Daoy (cell line): ENCODE measurements at regions not wholly inside any gene's neighbourhood (a gene's known extent, or its start where the extent isn't known, plus 50 kb on each side); places are given as distances from the start of the nearest gene placed in this dataset.

Experiments
- DNase-seq: peaks from one replicate; pipeline ENCODE4 v3.0.0-alpha.2; 2015; ENCODE audit warnings: low read depth

GRCh38 chr17:12523244-12523643 lies 142.4 kb upstream of the MYOCD start:
- no peak for DNase-seq

DNA sequence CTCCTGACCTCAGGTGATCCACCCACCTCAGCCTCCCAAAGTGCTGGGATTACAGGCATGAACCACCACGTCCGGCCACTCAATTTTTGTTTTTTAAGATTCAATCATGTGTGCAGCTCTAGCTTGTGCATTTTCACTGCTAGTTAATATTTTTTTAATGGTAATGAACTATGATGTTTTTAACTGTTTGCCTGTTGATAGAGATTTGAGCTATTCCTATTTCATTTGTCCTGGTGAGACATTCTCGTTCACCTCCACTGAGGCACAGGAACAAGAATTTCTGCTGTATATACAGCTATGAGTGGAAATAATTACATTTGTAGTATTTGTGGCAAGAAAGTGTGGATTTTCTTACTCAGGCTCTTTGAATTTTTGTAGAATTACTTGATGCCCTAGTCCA lies 137.7 kb upstream of the MYOCD start:
- DNase-seq, result no peak

GRCh38 chr17:12530161-12530560 lies 135.5 kb upstream of the MYOCD start:
- DNase-seq, result no peak

DNA sequence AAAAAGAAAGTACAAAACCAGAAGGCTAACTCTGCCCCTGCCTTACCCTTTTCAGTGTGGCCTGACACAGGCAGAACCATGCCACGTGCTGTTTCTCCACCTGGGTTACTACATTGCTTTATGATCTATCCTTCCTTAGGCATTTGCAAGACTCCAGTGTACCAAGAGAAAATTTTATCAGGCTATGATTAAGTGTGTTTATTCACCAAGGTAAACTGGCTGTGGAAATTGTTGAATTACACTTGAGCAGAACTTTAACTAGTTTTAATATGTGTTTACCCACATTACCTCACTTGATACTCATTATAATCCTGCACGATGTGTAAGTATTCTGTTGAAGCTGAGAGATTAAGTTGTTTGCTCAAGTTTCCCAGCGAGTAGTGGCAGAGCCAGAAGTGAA lies 129.7 kb upstream of the MYOCD start:
- DNase-seq, result no peak

DNA sequence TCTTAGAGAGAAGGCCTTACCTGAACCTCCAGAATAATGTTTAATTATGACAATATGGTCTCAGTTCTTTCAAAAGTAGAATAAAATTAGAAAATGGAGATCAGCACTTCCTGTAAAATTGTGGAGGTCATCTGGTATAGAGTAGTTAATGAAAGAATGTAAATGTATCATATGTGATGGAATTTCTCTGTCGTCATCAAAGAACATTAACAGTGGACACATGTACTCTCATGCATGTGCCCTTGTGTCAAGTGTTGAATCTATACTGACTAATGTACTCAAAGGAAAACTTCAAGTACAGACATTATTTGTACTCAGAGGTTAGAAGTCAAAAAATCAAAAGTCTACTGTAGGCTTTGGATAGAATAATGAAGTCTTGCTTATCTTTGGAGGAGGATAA lies 129.2 kb upstream of the MYOCD start:
- DNase-seq, result no peak

- no peak for DNase-seq
Measured at GRCh38 chr17:12537436-12537835, 128.3 kb upstream of the MYOCD start.

DNA sequence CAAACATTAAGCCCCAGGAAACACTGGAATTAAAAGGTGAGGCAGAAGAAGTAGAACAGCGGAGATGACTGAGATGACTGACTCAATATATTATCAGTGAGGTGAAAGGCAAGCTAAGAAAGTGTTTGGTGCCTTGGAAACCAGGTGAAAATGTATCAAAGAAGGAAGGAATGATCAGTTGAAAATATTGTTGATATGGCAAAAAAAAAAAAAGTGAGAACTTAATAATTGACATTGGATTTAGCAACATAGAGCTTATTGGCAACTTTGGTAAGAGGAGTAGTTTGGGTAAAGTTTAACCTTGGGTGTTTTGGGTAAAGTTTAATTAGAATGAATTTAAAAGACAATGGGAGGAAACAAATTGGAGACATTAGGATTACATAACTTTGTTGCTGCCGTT lies 127.7 kb upstream of the MYOCD start:
- DNase-seq, result no peak

- DNase-seq, result peak; percentile 74
Measured at GRCh38 chr17:12545877-12546513, 119.7 kb upstream of the MYOCD start.

DNA sequence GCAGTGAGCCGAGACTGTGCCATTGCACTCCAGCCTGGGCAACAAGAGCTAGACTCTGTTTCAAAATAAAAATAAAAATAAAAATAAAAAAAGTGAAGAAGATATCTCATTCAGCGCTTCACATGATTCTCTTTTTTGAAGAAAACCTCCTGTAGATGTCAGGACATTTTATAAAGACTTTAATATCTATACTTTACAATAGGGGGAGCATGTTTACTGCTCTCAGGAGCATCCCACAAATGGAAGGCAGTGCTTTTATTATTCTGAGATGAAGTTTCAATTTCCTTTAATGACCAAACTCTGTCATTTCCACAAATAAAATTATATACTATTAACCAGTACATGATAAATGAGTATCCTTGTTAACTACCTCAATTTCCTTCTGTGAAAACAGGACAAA lies 118.7 kb upstream of the MYOCD start:
- DNase-seq, result no peak

- DNase-seq, result no peak
Measured at GRCh38 chr17:12547831-12548230, 117.9 kb upstream of the MYOCD start.

DNA sequence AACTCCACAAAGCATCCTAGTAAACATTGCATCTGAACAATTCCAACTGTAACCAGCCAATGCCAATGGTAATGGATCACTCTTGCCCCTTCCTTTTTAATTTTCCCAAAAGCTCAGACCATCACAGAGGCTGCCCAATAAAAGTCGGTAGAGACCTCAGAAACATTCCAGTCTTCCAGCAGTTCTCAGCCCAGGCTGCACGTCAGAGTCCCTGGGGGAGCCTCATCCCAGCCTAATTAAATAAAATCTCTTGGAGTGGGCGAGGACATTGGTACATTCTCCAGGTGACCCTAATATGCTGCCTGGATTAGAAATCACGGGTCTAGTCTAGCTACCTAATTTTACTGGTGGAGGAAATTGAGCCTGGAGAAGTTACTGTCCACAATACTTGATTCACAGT lies 117.1 kb upstream of the MYOCD start:
- no peak for DNase-seq

GRCh38 chr17:12549499-12550041 lies 116.1 kb upstream of the MYOCD start:
- peak; percentile 59 for DNase-seq

- DNase-seq, result peak; percentile 54
Measured at GRCh38 chr17:12553625-12554024, 112.1 kb upstream of the MYOCD start.

DNA sequence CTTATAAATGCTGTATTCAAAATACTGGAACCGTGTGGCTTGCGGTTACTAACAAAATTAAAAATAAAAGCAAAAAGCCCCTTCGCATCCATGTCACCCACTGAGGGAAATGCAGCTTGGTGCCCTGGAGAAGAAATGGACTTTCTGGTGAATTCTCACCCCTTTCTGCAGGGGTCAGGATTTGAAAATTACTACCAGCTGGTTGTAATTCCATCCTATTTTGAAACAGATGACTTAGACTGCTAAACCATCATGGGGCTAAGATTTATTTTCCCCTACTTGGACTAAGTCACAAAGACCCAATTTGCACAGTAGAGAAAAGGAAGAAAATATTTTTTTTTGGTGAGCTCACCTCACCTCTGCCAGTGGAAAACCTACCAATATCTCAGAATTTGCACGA lies 111.4 kb upstream of the MYOCD start:
- no peak for DNase-seq

- no peak for DNase-seq
Measured at GRCh38 chr17:12566291-12566690, 99.4 kb upstream of the MYOCD start.

- DNase-seq, result no peak
Measured at GRCh38 chr17:12567077-12568053, 98.3 kb upstream of the MYOCD start.

DNA sequence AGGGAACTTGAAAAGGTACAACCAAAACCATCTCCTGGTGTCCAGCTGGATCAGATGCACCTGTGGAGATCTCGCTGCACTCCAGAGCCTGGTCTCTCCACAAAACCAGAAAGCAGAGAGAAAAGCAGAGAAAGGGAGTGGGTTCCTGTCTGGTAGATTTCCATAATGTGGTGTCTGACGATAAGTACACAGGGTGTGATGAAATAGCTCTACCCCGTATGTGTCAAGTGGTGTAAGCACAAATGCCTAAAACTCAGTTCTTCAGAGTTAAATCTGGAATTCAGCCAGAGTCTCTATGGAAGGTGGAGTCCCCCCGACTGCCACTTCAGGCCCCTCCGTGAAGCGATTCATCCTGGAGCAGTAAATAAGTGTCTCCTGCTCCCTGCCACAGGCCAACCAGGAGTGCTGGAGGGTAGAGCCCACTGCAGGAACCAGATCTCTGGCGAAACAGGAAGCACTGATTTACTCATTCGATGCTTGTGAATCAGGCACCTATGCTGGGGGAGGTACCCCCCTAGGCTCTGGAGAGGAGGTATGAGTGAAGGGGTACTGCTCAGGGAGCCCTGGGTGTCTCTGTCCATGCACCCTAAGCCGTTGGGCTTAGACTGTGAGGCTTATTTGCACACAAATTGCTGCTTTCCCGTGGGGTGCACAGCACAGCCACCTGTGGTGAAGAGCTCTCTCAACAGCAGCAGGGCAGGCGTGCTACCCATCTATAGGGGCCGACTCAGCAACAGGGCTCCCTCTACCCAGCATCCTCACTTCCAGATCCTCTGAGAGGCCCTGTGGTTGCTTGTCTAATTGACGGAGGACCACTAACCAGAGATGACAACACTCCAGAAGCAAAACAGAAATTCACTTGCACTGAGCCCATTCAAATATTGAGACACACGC lies 97.1 kb upstream of the MYOCD start:
- peak; percentile 55 for DNase-seq

- no peak for DNase-seq
Measured at GRCh38 chr17:12571606-12572005, 94.1 kb upstream of the MYOCD start.

GRCh38 chr17:12574525-12574924 lies 91.2 kb upstream of the MYOCD start:
- no peak for DNase-seq

GRCh38 chr17:12575641-12576040 lies 90.0 kb upstream of the MYOCD start:
- no peak for DNase-seq

DNA sequence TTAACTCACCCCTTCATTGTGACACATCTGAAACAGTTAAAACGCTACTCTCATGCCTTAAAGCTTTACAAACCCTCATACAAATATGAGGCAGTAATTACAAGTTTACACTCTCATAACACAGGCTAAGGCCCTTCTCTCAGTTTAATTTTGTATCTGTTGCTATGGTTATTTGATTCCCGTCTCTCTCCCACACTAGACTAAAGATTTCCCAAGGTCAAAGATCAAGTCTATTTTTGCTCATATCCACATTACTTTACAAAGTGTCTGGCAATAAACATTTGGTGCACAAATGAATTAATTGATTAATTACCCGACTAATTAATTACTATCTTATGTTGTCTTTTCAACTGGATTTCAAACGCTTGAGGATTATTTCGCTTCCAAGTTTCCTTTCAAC lies 86.4 kb upstream of the MYOCD start:
- DNase-seq, result no peak

DNA sequence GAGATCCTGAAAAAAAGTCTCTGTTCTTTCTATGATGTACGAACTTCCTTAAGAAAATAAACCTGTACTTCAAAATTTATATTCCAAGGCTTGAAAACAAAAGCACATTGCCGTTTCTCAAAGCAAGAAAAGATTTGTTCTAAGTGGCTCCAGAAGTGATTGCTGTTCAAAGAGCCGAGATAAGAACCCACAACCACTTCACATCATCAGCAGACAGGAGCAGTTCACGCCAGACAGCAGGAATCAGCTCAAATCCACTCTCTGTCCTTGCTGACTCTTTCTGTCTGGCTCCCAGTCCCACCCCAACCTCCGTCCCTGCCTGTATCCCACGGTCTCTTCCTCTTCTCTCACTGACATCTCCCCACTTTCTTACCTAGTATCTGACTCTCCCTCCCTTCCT lies 85.0 kb upstream of the MYOCD start:
- DNase-seq, result no peak
